ENCODE measurements at regions not wholly inside any gene's neighbourhood (a gene's known extent, or its start where the extent isn't known, plus 50 kb on each side); places are given as distances from the start of the nearest gene placed in this dataset.
"Not testable (repeated sequence)": the region's sequence is repeated elsewhere in the genome, so short reads cannot be mapped to it uniquely, and the experiment has no call there.

GRCh38 chr2:4219101-4219500 lies 515.7 kb downstream of the DCDC2C start:
- Histone ChIP-seq H3K9me3 (ENCODE audit: insufficient read depth, low read length) (no peaks in the 10 kb centered on the region), H2AFZ (ENCODE audit: low read depth, low read length, severe bottlenecking) (no peak overlapping the region), H3K4me3 (ENCODE audit: insufficient read depth, low read length, poor library complexity, severe bottlenecking) (no peak overlapping the region), H3K79me2 (ENCODE audit: insufficient read depth, low read length) (no peaks in the 10 kb centered on the region), H3F3A (ENCODE audit: insufficient read depth) (no peaks in the 10 kb centered on the region), H3K9me2 (replicated peaks; ENCODE audit: insufficient read depth, low read length) (no peaks in the 10 kb centered on the region), H3K27ac (ENCODE audit: low read depth, low read length) (no peak overlapping the region), H3K4me2 (ENCODE audit: low read depth, low read length, poor library complexity, severe bottlenecking) (no peak overlapping the region), H3K36me3 (ENCODE audit: low read length) (no peaks in the 10 kb centered on the region), H3K9ac (ENCODE audit: low read length) (no peak overlapping the region), H3K27me3 (ENCODE audit: low read length) (no peaks in the 10 kb centered on the region), H4K20me1 (ENCODE audit: low read depth, low read length) (no peaks in the 10 kb centered on the region)
- TF ChIP-seq CTCF (IDR thresholded peaks at IDR 0.05; ENCODE audit: insufficient read depth, low read length, poor library complexity, severe bottlenecking), result no peak
- TF ChIP-seq EZH2phosphoT487 (conservative IDR thresholded peaks at IDR 0.05; ENCODE audit: low read length), result no peak

GRCh38 chr2:4219571-4219970 lies 516.2 kb downstream of the DCDC2C start:
- Histone ChIP-seq H3K27me3 (ENCODE audit: low read length) (no peaks in the 10 kb centered on the region), H2AFZ (ENCODE audit: low read depth, low read length, severe bottlenecking) (no peak overlapping the region), H3K9me2 (replicated peaks; ENCODE audit: insufficient read depth, low read length) (no peaks in the 10 kb centered on the region), H4K20me1 (ENCODE audit: low read depth, low read length) (no peaks in the 10 kb centered on the region), H3K4me2 (ENCODE audit: low read depth, low read length, poor library complexity, severe bottlenecking) (no peak overlapping the region), H3K36me3 (ENCODE audit: low read length) (no peaks in the 10 kb centered on the region), H3K79me2 (ENCODE audit: insufficient read depth, low read length) (no peaks in the 10 kb centered on the region), H3K9me3 (ENCODE audit: insufficient read depth, low read length) (no peaks in the 10 kb centered on the region), H3K27ac (ENCODE audit: low read depth, low read length) (no peak overlapping the region), H3K9ac (ENCODE audit: low read length) (no peak overlapping the region), H3F3A (ENCODE audit: insufficient read depth) (no peaks in the 10 kb centered on the region), H3K4me3 (ENCODE audit: insufficient read depth, low read length, poor library complexity, severe bottlenecking) (no peak overlapping the region)
- TF ChIP-seq EZH2phosphoT487 (conservative IDR thresholded peaks at IDR 0.05; ENCODE audit: low read length) (no peak), CTCF (IDR thresholded peaks at IDR 0.05; ENCODE audit: insufficient read depth, low read length, poor library complexity, severe bottlenecking) (no peak)

GRCh38 chr2:4221434-4221833 lies 518.1 kb downstream of the DCDC2C start:
- Histone ChIP-seq H3K4me3 (ENCODE audit: insufficient read depth, low read length, poor library complexity, severe bottlenecking) (no peak overlapping the region), H3F3A (ENCODE audit: insufficient read depth) (no peaks in the 10 kb centered on the region), H3K36me3 (ENCODE audit: low read length) (no peaks in the 10 kb centered on the region), H3K9me2 (replicated peaks; ENCODE audit: insufficient read depth, low read length) (no peaks in the 10 kb centered on the region), H3K9me3 (ENCODE audit: insufficient read depth, low read length) (no peaks in the 10 kb centered on the region), H3K4me2 (ENCODE audit: low read depth, low read length, poor library complexity, severe bottlenecking) (no peak overlapping the region), H3K9ac (ENCODE audit: low read length) (no peak overlapping the region), H4K20me1 (ENCODE audit: low read depth, low read length) (no peaks in the 10 kb centered on the region), H3K27ac (ENCODE audit: low read depth, low read length) (no peak overlapping the region), H2AFZ (ENCODE audit: low read depth, low read length, severe bottlenecking) (no peak overlapping the region), H3K79me2 (ENCODE audit: insufficient read depth, low read length) (no peaks in the 10 kb centered on the region), H3K27me3 (ENCODE audit: low read length) (no peaks in the 10 kb centered on the region)
- TF ChIP-seq EZH2phosphoT487 (conservative IDR thresholded peaks at IDR 0.05; ENCODE audit: low read length) (no peak), CTCF (IDR thresholded peaks at IDR 0.05; ENCODE audit: insufficient read depth, low read length, poor library complexity, severe bottlenecking) (no peak)

- Histone ChIP-seq H3K36me3 (ENCODE audit: low read length) (no peaks in the 10 kb centered on the region), H4K20me1 (ENCODE audit: low read depth, low read length) (no peaks in the 10 kb centered on the region), H3K79me2 (ENCODE audit: insufficient read depth, low read length) (no peaks in the 10 kb centered on the region), H3K27ac (ENCODE audit: low read depth, low read length) (no peak overlapping the region), H3F3A (ENCODE audit: insufficient read depth) (no peaks in the 10 kb centered on the region), H3K27me3 (ENCODE audit: low read length) (no peaks in the 10 kb centered on the region), H2AFZ (ENCODE audit: low read depth, low read length, severe bottlenecking) (no peak overlapping the region), H3K4me2 (ENCODE audit: low read depth, low read length, poor library complexity, severe bottlenecking) (no peak overlapping the region), H3K4me3 (ENCODE audit: insufficient read depth, low read length, poor library complexity, severe bottlenecking) (no peak overlapping the region), H3K9me3 (ENCODE audit: insufficient read depth, low read length) (no peaks in the 10 kb centered on the region), H3K9me2 (replicated peaks; ENCODE audit: insufficient read depth, low read length) (no peaks in the 10 kb centered on the region), H3K9ac (ENCODE audit: low read length) (no peak overlapping the region)
- TF ChIP-seq CTCF (IDR thresholded peaks at IDR 0.05; ENCODE audit: insufficient read depth, low read length, poor library complexity, severe bottlenecking), result no peak
- TF ChIP-seq EZH2phosphoT487 (conservative IDR thresholded peaks at IDR 0.05; ENCODE audit: low read length), result no peak
Measured at GRCh38 chr2:4221845-4222244, 518.5 kb downstream of the DCDC2C start.

- not testable (repeated sequence) for H3F3A ChIP-seq (ENCODE audit: insufficient read depth); H3K79me2 ChIP-seq (ENCODE audit: insufficient read depth, low read length); H3K9me2 ChIP-seq (replicated peaks; ENCODE audit: insufficient read depth, low read length); H3K9me3 ChIP-seq (ENCODE audit: insufficient read depth, low read length); H3K27me3 ChIP-seq (ENCODE audit: low read length); H3K4me3 ChIP-seq (ENCODE audit: insufficient read depth, low read length, poor library complexity, severe bottlenecking); H2AFZ ChIP-seq (ENCODE audit: low read depth, low read length, severe bottlenecking); H3K27ac ChIP-seq (ENCODE audit: low read depth, low read length); H3K4me2 ChIP-seq (ENCODE audit: low read depth, low read length, poor library complexity, severe bottlenecking); H3K9ac ChIP-seq (ENCODE audit: low read length); H3K36me3 ChIP-seq (ENCODE audit: low read length); H4K20me1 ChIP-seq (ENCODE audit: low read depth, low read length)
Measured at GRCh38 chr2:4244422-4244821, 541.0 kb downstream of the DCDC2C start.
